GM10266 (cell line): ENCODE measurements at regions not wholly inside any gene's neighbourhood (a gene's known extent, or its start where the extent isn't known, plus 50 kb on each side); places are given as distances from the start of the nearest gene placed in this dataset.

Experiments
- DNase-seq: peaks from one replicate; pipeline ENCODE4 v3.0.0; 2012; ENCODE audit errors: extremely low spot score
- CTCF ChIP-seq: IDR thresholded peaks from 2 replicates; pipeline ENCODE4 v1.5.1; 2012; ENCODE audit warnings: mild to moderate bottlenecking, low read depth; ENCODE audit not compliant: control insufficient read depth, insufficient read depth; ENCODE audit errors: missing control alignments

GRCh38 chrX:79081895-79082512, 62.5 kb upstream of the GPR174 start:
- DNase-seq: peak; percentile 2
- TF ChIP-seq CTCF: peak; percentile 37

- no peak for DNase-seq
- no peak for TF ChIP-seq CTCF
These were observed 61.6 kb upstream of the GPR174 start for GRCh38 chrX:79082899-79083298.

- no peak for TF ChIP-seq CTCF
- DNase-seq: no peak
These were observed 59.6 kb upstream of the GPR174 start for GRCh38 chrX:79084923-79085322.

GRCh38 chrX:79089896-79090584, 54.4 kb upstream of the GPR174 start:
- no peak for DNase-seq
- no peak for TF ChIP-seq CTCF

- TF ChIP-seq CTCF: no peak
- DNase-seq: no peak
These were observed 50.2 kb upstream of the GPR174 start for GRCh38 chrX:79094075-79094832.
